ENCODE measurements at regions not wholly inside any gene's neighbourhood (a gene's known extent, or its start where the extent isn't known, plus 50 kb on each side); places are given as distances from the start of the nearest gene placed in this dataset.

GRCh38 chr9:107638521-107639310 lies 149.1 kb upstream of the KLF4 start:
- ChIA-PET POLR2A (interaction anchor here (0.6 to 1.4 kb wide), 6 partner anchors 11 to 1459 kb away, joined by 3 to 7 read pairs (median 4); partner anchors contain the start of gene KLF4), CTCF (interaction anchor here (0.6 to 0.7 kb wide), 2 partner anchors 9 to 73 kb away, joined by 3 read pairs; no protein-coding TSS in a partner anchor)
- Histone ChIP-seq H2AFZ (ENCODE audit: low read depth, low read length) (peak overlapping the region; percentile 7), H3K79me2 (ENCODE audit: control insufficient read depth, insufficient read depth, low read length) (no peaks in the 10 kb centered on the region), H3K27me3 (ENCODE audit: control insufficient read depth in 2 of 2, insufficient read depth in 2 of 2, low read length in 2 of 2) (no peaks in the 10 kb centered on the region), H3K9me1 (replicated peaks; ENCODE audit: control insufficient read depth, extremely low read depth, insufficient read depth, low read length) (no peaks in the 10 kb centered on the region), H3K4me2 (ENCODE audit: insufficient read depth, low read length) (peak overlapping the region; percentile 80), H3K4me1 (ENCODE audit: control insufficient read depth, extremely low read depth, insufficient read depth, low read length) (peaks cover 14% of the 10 kb centered on the region), H3K9ac (replicated peaks; ENCODE audit: extremely low read depth, insufficient read depth, low read length) (peak overlapping the region; percentile 93), H4K20me1 (replicated peaks; ENCODE audit: control insufficient read depth, extremely low read depth, insufficient read depth, low read length) (no peaks in the 10 kb centered on the region), H3K9me3 (replicated peaks; ENCODE audit: control insufficient read depth, insufficient read depth, low read length) (no peaks in the 10 kb centered on the region), H3K27ac (ENCODE audit: insufficient read depth, low read depth, low read length) (peak overlapping the region; percentile 91), H3K36me3 (ENCODE audit: control insufficient read depth in 2 of 2, extremely low read depth in 1 of 2, insufficient read depth in 2 of 2, low read length in 2 of 2) (no peaks in the 10 kb centered on the region), H3K4me3 (replicated peaks in 1 of 3; ENCODE audit: insufficient read depth in 1 of 3, low read depth in 1 of 3, low read length in 3 of 3) (peak overlapping the region; percentile 18 to 66 (median 36))
- BruUV-seq (replicated peaks): TSS peak; percentile 96
- dilution Hi-C loops (cut with MboI; ENCODE audit: extremely low pct_ligation_motif_present, low sequenced_read_pairs): no loop called here
- DNase-seq (ENCODE audit: low read depth, low spot score): peak; percentile 72
- TF ChIP-seq FOS (IDR thresholded peaks at IDR 0.05; ENCODE audit: borderline replicate concordance, insufficient read depth, low read length) (no peak), JUN (IDR thresholded peaks at IDR 0.05; ENCODE audit: borderline replicate concordance, insufficient read depth, insufficient read length, low read depth) (no peak), POLR2A (IDR thresholded peaks at IDR 0.05; ENCODE audit: low read depth, low read length) (peak; percentile 35), POLR2AphosphoS5 (IDR thresholded peaks at IDR 0.05; ENCODE audit: insufficient read depth, low read depth, low read length) (no peak)
- intact Hi-C loops (cut with micrococcal nuclease): loop anchor here (1.0 to 10.0 kb wide), 4 partner anchors 29 to 636 kb away; no protein-coding TSS in a partner anchor
- FAIRE-seq: peak; percentile 4

All from endothelial cell of umbilical vein (primary cell).